ENCODE measurements at regions not wholly inside any gene's neighbourhood (a gene's known extent, or its start where the extent isn't known, plus 50 kb on each side); places are given as distances from the start of the nearest gene placed in this dataset.

GRCh38 chr12:75592086-75592485, 80.7 kb upstream of the KRR1 start:
- CTCF ChIA-PET = no interaction called here
- no peaks in the 10 kb centered on the region for H3K36me3 ChIP-seq (ENCODE audit: control insufficient read depth in 2 of 2, insufficient read depth in 1 of 2, low read length in 2 of 2)
- H3K4me3 ChIP-seq (ENCODE audit: low read depth, low read length) = no peak overlapping the region
- no peaks in the 10 kb centered on the region for H3K4me1 ChIP-seq (ENCODE audit: control insufficient read depth, insufficient read depth, low read length)
- TF ChIP-seq PRDM2 (tag by site-specific recombination; IDR thresholded peaks at IDR 0.05; ENCODE audit: borderline replicate concordance) = no peak
- TF ChIP-seq ZNF366 (tag by site-specific recombination; conservative IDR thresholded peaks at IDR 0.05) = no peak
- no peak for TF ChIP-seq HOXA7 (CRISPR knock-in tag; IDR thresholded peaks at IDR 0.05; ENCODE audit: borderline replicate concordance)
- TF ChIP-seq SETDB1 (IDR thresholded peaks at IDR 0.05; ENCODE audit: insufficient read length, low read length) = no peak
- TF ChIP-seq ZNF280C (tag by site-specific recombination; IDR thresholded peaks at IDR 0.05) = no peak
- no peaks in the 10 kb centered on the region for H3K9me3 ChIP-seq (ENCODE audit: control insufficient read depth, insufficient read depth, low read depth, low read length)
- POLR2A ChIA-PET = no interaction called here
- H3K27ac ChIP-seq (ENCODE audit: extremely low read depth, low read depth, low read length) = no peak overlapping the region

- no peaks in the 10 kb centered on the region for H3K4me1 ChIP-seq (ENCODE audit: control insufficient read depth, insufficient read depth, low read length)
- no peak overlapping the region for H3K4me3 ChIP-seq (ENCODE audit: low read depth, low read length)
- ChIA-PET POLR2A (no interaction called here), CTCF (no interaction called here)
- H3K9me3 ChIP-seq (ENCODE audit: control insufficient read depth, insufficient read depth, low read depth, low read length) = no peaks in the 10 kb centered on the region
- no peak overlapping the region for H3K27ac ChIP-seq (ENCODE audit: extremely low read depth, low read depth, low read length)
- no peaks in the 10 kb centered on the region for H3K36me3 ChIP-seq (ENCODE audit: control insufficient read depth in 2 of 2, insufficient read depth in 1 of 2, low read length in 2 of 2)
- no peak for TF ChIP-seq ZFP37 (tag by site-specific recombination; IDR thresholded peaks at IDR 0.05)
- no peak for TF ChIP-seq ZNF449 (tag by site-specific recombination; IDR thresholded peaks at IDR 0.05)
- no peak for TF ChIP-seq SP2 (tag by site-specific recombination; IDR thresholded peaks at IDR 0.05)
- no peak for TF ChIP-seq ZNF530 (tag by site-specific recombination; IDR thresholded peaks at IDR 0.05; ENCODE audit: low read depth)
- no peak for TF ChIP-seq TRIM28 (IDR thresholded peaks at IDR 0.05; ENCODE audit: borderline replicate concordance, low read length)
- no peak for TF ChIP-seq ZNF239 (tag by site-specific recombination; IDR thresholded peaks at IDR 0.05)
- TF ChIP-seq HOXA7 (CRISPR knock-in tag; IDR thresholded peaks at IDR 0.05; ENCODE audit: borderline replicate concordance) = no peak
- no peak for TF ChIP-seq ZNF580 (tag by site-specific recombination; IDR thresholded peaks at IDR 0.05)
- no peak for TF ChIP-seq ZNF521 (tag by site-specific recombination; IDR thresholded peaks at IDR 0.05)
- TF ChIP-seq ZNF704 (tag by site-specific recombination; IDR thresholded peaks at IDR 0.05) = no peak
- TF ChIP-seq OSR2 (tag by site-specific recombination; IDR thresholded peaks at IDR 0.05) = no peak
- TF ChIP-seq ZNF558 (tag by site-specific recombination; IDR thresholded peaks at IDR 0.05) = no peak
- TF ChIP-seq ZNF146 (tag by site-specific recombination; IDR thresholded peaks at IDR 0.05) = no peak
- no peak for TF ChIP-seq EGR2 (tag by site-specific recombination; IDR thresholded peaks at IDR 0.05; ENCODE audit: low read depth)
- TF ChIP-seq ZNF747 (tag by site-specific recombination; IDR thresholded peaks at IDR 0.05) = no peak
- no peak for TF ChIP-seq ZNF785 (tag by site-specific recombination; IDR thresholded peaks at IDR 0.05)
- TF ChIP-seq CTCF (tag by site-specific recombination; IDR thresholded peaks at IDR 0.05) = no peak
- TF ChIP-seq ZNF169 (tag by site-specific recombination; IDR thresholded peaks at IDR 0.05) = no peak
Measured at GRCh38 chr12:75591628-75592027, 80.2 kb upstream of the KRR1 start.
